H1 (cell line): ENCODE measurements at regions not wholly inside any gene's neighbourhood (a gene's known extent, or its start where the extent isn't known, plus 50 kb on each side); places are given as distances from the start of the nearest gene placed in this dataset.

ENCODE experiments used
- CTCF ChIA-PET: fragments of 300-600 bp; sonication (Branson Sonifier 250); formaldehyde crosslinking; loops from one replicate; lab custom pipeline; 2021; ENCODE audit not compliant: partially characterized antibody; lab: Charles Lee
- POLR2A ChIA-PET: fragments of 300-600 bp; sonication (Branson Sonifier 250); formaldehyde crosslinking; loops from one replicate; lab custom pipeline; 2021; ENCODE audit warnings: inconsistent platforms; ENCODE audit not compliant: partially characterized antibody; lab: Charles Lee
- DNase-seq, 2 experiments: peaks; one replicate each; pipeline versions ENCODE4 v3.0.0 to v3.0.0-alpha.2; 2010 to 2022; ENCODE audit warnings: low spot score in 2 of 2, low read depth in 1 of 2, mixed read lengths in 1 of 2
- FAIRE-seq: peaks from 2 replicates; lab custom pipeline; 2011; peaks lifted over from hg19 to GRCh38; lab: Jason Lieb, UNC
- H2AFZ ChIP-seq: 2 replicates; pipeline ENCODE4 v1.8.1; 2012; ENCODE audit warnings: low read length, inconsistent platforms
- H2AK5ac ChIP-seq: 2 replicates; pipeline ENCODE4 v1.6.1; 2013; ENCODE audit warnings: low read depth, low read length
- H2BK120ac ChIP-seq: replicated peaks from 2 replicates; pipeline ENCODE3; 2013; ENCODE audit warnings: low read depth, low read length, inconsistent platforms
- H2BK12ac ChIP-seq: 2 replicates; pipeline ENCODE4 v1.6.1; 2013; ENCODE audit warnings: low read depth, low read length
- H2BK15ac ChIP-seq: 2 replicates; pipeline ENCODE4 v1.6.1; 2013; ENCODE audit warnings: low read length
- H2BK20ac ChIP-seq: 2 replicates; pipeline ENCODE4 v1.6.1; 2013; ENCODE audit warnings: low read length
- H2BK5ac ChIP-seq: 2 replicates; pipeline ENCODE4 v1.6.1; 2013; ENCODE audit warnings: low read depth, low read length
- H3K14ac ChIP-seq: 2 replicates; pipeline ENCODE4 v1.6.1; 2013; ENCODE audit warnings: inconsistent platforms; ENCODE audit not compliant: insufficient read length
- H3K18ac ChIP-seq: 2 replicates; pipeline ENCODE4 v1.6.1; 2013; ENCODE audit warnings: low read length; ENCODE audit errors: extremely low read depth
- H3K23ac ChIP-seq: 2 replicates; pipeline ENCODE4 v1.6.1; 2013; ENCODE audit warnings: inconsistent platforms; ENCODE audit not compliant: insufficient read length
- H3K23me2 ChIP-seq: 2 replicates; pipeline ENCODE4 v1.6.1; 2013; ENCODE audit warnings: low read depth, low read length
- H3K27ac ChIP-seq: 2 replicates; pipeline ENCODE4 v1.6.1; 2011; ENCODE audit warnings: low read depth, low read length, inconsistent platforms
- H3K27me3 ChIP-seq, 4 experiments: replicated peaks in 1 of 4; 1 replicate in 1 of 4; 2 replicates in 3 of 4; pipeline versions ENCODE4 v1.6.1 to v1.8.1; 2011 to 2013; ENCODE audit warnings: low read length in 3 of 4, mild to moderate bottlenecking in 3 of 4, inconsistent platforms in 2 of 4, mixed read lengths in 2 of 4, moderate library complexity in 1 of 4; ENCODE audit not compliant: control insufficient read depth in 3 of 4, insufficient read depth in 3 of 4; ENCODE audit errors: extremely low read depth in 1 of 4
- H3K36me3 ChIP-seq, 4 experiments: 2 replicates each; pipeline versions ENCODE4 v1.6.1 to v1.8.1; 2011 to 2013; ENCODE audit warnings: mild to moderate bottlenecking in 4 of 4, low read length in 3 of 4, moderate library complexity in 2 of 4, control low read depth in 1 of 4, inconsistent platforms in 1 of 4; ENCODE audit not compliant: insufficient read depth in 4 of 4, control insufficient read depth in 2 of 4
- H3K4ac ChIP-seq: replicated peaks from 2 replicates; pipeline ENCODE3; 2013; ENCODE audit warnings: low read length, low read depth, mixed read lengths, inconsistent platforms; ENCODE audit not compliant: insufficient read length
- H3K4me1 ChIP-seq, 4 experiments: replicated peaks in 1 of 4; 1 replicate in 1 of 4; 2 replicates in 3 of 4; pipeline versions ENCODE4 v1.6.1 to v1.8.1; 2011 to 2013; ENCODE audit warnings: low read length in 3 of 4, inconsistent platforms in 2 of 4, mixed read lengths in 1 of 4; ENCODE audit not compliant: insufficient read depth in 4 of 4, control insufficient read depth in 3 of 4
- H3K4me2 ChIP-seq, 2 experiments: 2 replicates each; pipeline versions ENCODE4 v1.6.1 to v1.8.1; 2011 to 2013; ENCODE audit warnings: low read depth in 2 of 2, low read length in 2 of 2, control low read depth in 1 of 2, inconsistent platforms in 1 of 2, mild to moderate bottlenecking in 1 of 2; ENCODE audit not compliant: insufficient read depth in 1 of 2
- H3K4me3 ChIP-seq, 4 experiments: fragments of 200-600, 300-600 bp in 1 of 4; sonication (generic), shearing (Covaris generic), sonication (Bioruptor Twin) in 1 of 4; 2 replicates each; pipeline versions ENCODE4 v1.5.1 to v1.8.1; 2011 to 2016; ENCODE audit warnings: low read length in 4 of 4, low read depth in 3 of 4, control low read depth in 2 of 4, inconsistent platforms in 2 of 4, mild to moderate bottlenecking in 2 of 4, mixed read lengths in 1 of 4, moderate library complexity in 1 of 4; ENCODE audit not compliant: insufficient read depth in 2 of 4; ENCODE audit errors: extremely low read depth in 1 of 4
- H3K56ac ChIP-seq: replicated peaks from 2 replicates; pipeline ENCODE3; 2013; ENCODE audit warnings: low read depth, mild to moderate bottlenecking, mixed read lengths, low read length, inconsistent platforms; ENCODE audit not compliant: insufficient read length
- H3K79me1 ChIP-seq: 2 replicates; pipeline ENCODE4 v1.6.1; 2013; ENCODE audit warnings: low read depth, low read length, control low read depth
- H3K79me2 ChIP-seq, 2 experiments: 2 replicates each; pipeline versions ENCODE4 v1.6.1 to v1.8.1; 2012 to 2013; ENCODE audit warnings: low read length in 2 of 2, mild to moderate bottlenecking in 2 of 2, inconsistent platforms in 1 of 2; ENCODE audit not compliant: insufficient read depth in 2 of 2, control insufficient read depth in 1 of 2
- H3K9ac ChIP-seq, 4 experiments: replicated peaks in 1 of 4; 1 replicate in 1 of 4; 2 replicates in 3 of 4; pipeline versions ENCODE4 v1.6.1 to v1.8.1; 2011 to 2013; ENCODE audit warnings: low read depth in 3 of 4, low read length in 3 of 4, control low read depth in 2 of 4, mild to moderate bottlenecking in 2 of 4, moderate library complexity in 2 of 4, inconsistent platforms in 1 of 4; ENCODE audit errors: extremely low read depth in 1 of 4
- H3K9me3 ChIP-seq, 2 experiments: 2 replicates each; pipeline versions ENCODE4 v1.6.1 to v1.8.1; 2012 to 2013; ENCODE audit warnings: mild to moderate bottlenecking in 2 of 2, moderate library complexity in 2 of 2, control low read depth in 1 of 2, inconsistent platforms in 1 of 2, low read depth in 1 of 2, low read length in 1 of 2, mixed read lengths in 1 of 2; ENCODE audit not compliant: insufficient read depth in 2 of 2
- H4K20me1 ChIP-seq, 2 experiments: replicated peaks in 1 of 2; 2 replicates each; pipeline versions ENCODE3 to v1.8.1; 2011 to 2013; ENCODE audit warnings: inconsistent platforms in 2 of 2, low read length in 2 of 2, mild to moderate bottlenecking in 1 of 2; ENCODE audit not compliant: insufficient read depth in 2 of 2, control insufficient read depth in 1 of 2
- H4K5ac ChIP-seq: 2 replicates; pipeline ENCODE4 v1.6.1; 2013; ENCODE audit warnings: low read length, low read depth, mixed read lengths, inconsistent platforms; ENCODE audit not compliant: insufficient read length
- H4K8ac ChIP-seq: 2 replicates; pipeline ENCODE4 v1.8.0; 2013; ENCODE audit warnings: mild to moderate bottlenecking, moderate library complexity, low read length, inconsistent platforms; ENCODE audit not compliant: insufficient read depth; ENCODE audit errors: extremely low read depth
- H4K91ac ChIP-seq: replicated peaks from 2 replicates; pipeline ENCODE3; 2013; ENCODE audit warnings: low read length, mixed read lengths, inconsistent platforms; ENCODE audit not compliant: insufficient read length
- ASH2L ChIP-seq: fragments of 200-600, 300-600 bp; sonication (generic); IDR thresholded peaks from one replicate; pipeline ENCODE4 v1.7.1; 2017; ENCODE audit warnings: low read length
- BRCA1 ChIP-seq: IDR thresholded peaks from 2 replicates; pipeline ENCODE4 v1.6.1; 2012; ENCODE audit warnings: low read depth, low read length, improper control_type of control experiment
- CHD1 ChIP-seq: IDR thresholded peaks from 2 replicates; pipeline ENCODE4 v1.6.1; 2012; ENCODE audit warnings: low read depth, low read length, improper control_type of control experiment
- CHD2 ChIP-seq: IDR thresholded peaks from 2 replicates; pipeline ENCODE4 v1.6.1; 2012; ENCODE audit warnings: low read length, improper control_type of control experiment
- CTCF ChIP-seq, 3 experiments: IDR thresholded peaks; 1 replicate in 2 of 3; 2 replicates in 1 of 3; pipeline versions ENCODE4 v1.5.1 to v1.6.1; 2011; ENCODE audit warnings: low read length in 3 of 3, mild to moderate bottlenecking in 3 of 3, inconsistent platforms in 2 of 3, low read depth in 1 of 3, moderate library complexity in 1 of 3; ENCODE audit not compliant: insufficient read depth in 1 of 3; ENCODE audit errors: control extremely low read depth in 1 of 3
- EGR1 ChIP-seq: IDR thresholded peaks from 2 replicates; pipeline ENCODE4 v1.6.1; 2011; ENCODE audit warnings: low read depth, low read length, borderline replicate concordance
- EP300 ChIP-seq, 2 experiments: IDR thresholded peaks; 1 replicate in 1 of 2; 2 replicates in 1 of 2; pipeline ENCODE4 v1.6.1; 2011 to 2012; ENCODE audit warnings: low read depth in 2 of 2, low read length in 2 of 2, mild to moderate bottlenecking in 2 of 2, borderline replicate concordance in 1 of 2, inconsistent platforms in 1 of 2, moderate library complexity in 1 of 2
- HDAC6 ChIP-seq: IDR thresholded peaks from one replicate; pipeline ENCODE4 v1.7.1; 2012; ENCODE audit warnings: low read depth, mild to moderate bottlenecking, inconsistent platforms, low read length, moderate library complexity
- JUN ChIP-seq: IDR thresholded peaks from 2 replicates; pipeline ENCODE4 v1.6.1; 2011; ENCODE audit warnings: low read depth, mild to moderate bottlenecking, improper control_type of control experiment, low read length
- RNF2 ChIP-seq: fragments of 200-900, 300-1000 bp; sonication (generic); IDR thresholded peaks from 2 replicates; pipeline ENCODE4 v1.7.1; 2016; ENCODE audit warnings: borderline replicate concordance, low read depth, mild to moderate bottlenecking, antibody characterized with exemption, low read length; ENCODE audit not compliant: poor library complexity, severe bottlenecking; ENCODE audit errors: missing control alignments
- SIX5 ChIP-seq: IDR thresholded peaks from 2 replicates; pipeline ENCODE4 v1.6.1; 2011; ENCODE audit warnings: mild to moderate bottlenecking, low read depth, low read length
- SP1 ChIP-seq: IDR thresholded peaks from 2 replicates; pipeline ENCODE4 v1.6.1; 2011; ENCODE audit warnings: low read depth, low read length
- SRF ChIP-seq: IDR thresholded peaks from 2 replicates; pipeline ENCODE4 v1.6.1; 2011; ENCODE audit warnings: mild to moderate bottlenecking, low read depth, low read length, moderate library complexity
- TAF1 ChIP-seq: IDR thresholded peaks from 2 replicates; pipeline ENCODE4 v1.6.1; 2011; ENCODE audit warnings: mild to moderate bottlenecking, low read depth, low read length

GRCh38 chr17:34166352-34166751 is 88.7 kb upstream of the CCL2 start:
- Histone ChIP-seq H3K36me3 (no peaks in the 10 kb centered on the region), H2AFZ (no peak overlapping the region), H3K18ac (no peak overlapping the region), H3K4me1 (no peaks in the 10 kb centered on the region; a peak in 1 of 7 replicates), H4K20me1 (no peaks in the 10 kb centered on the region), H3K4me3 (no peak overlapping the region), H4K5ac (no peak overlapping the region), H3K9ac (no peak overlapping the region), H3K14ac (no peak overlapping the region), H2BK120ac (no peak overlapping the region), H4K8ac (no peak overlapping the region), H3K79me2 (no peaks in the 10 kb centered on the region), H3K23ac (no peak overlapping the region), H3K56ac (no peak overlapping the region), H2BK20ac (no peak overlapping the region), H2BK5ac (no peak overlapping the region), H2AK5ac (no peak overlapping the region), H3K4me2 (no peak overlapping the region), H3K9me3 (no peaks in the 10 kb centered on the region), H3K79me1 (no peaks in the 10 kb centered on the region), H2BK12ac (no peak overlapping the region), H4K91ac (no peak overlapping the region), H2BK15ac (no peak overlapping the region), H3K4ac (no peak overlapping the region), H3K27me3 (no peaks in the 10 kb centered on the region), H3K27ac (no peak overlapping the region), H3K23me2 (no peaks in the 10 kb centered on the region)
- FAIRE-seq (no peak), DNase-seq (no peak)
- CTCF ChIA-PET: interaction anchor here (1.3 to 9.8 kb wide), 8 partner anchors 10 to 383 kb away, joined by 3 to 91 read pairs (median 23); partner anchors contain the start of gene CCL1
- POLR2A ChIA-PET: interaction anchor here (4.8 kb wide), 1 partner anchor 10 kb away, joined by 36 read pairs; no protein-coding TSS in a partner anchor
- TF ChIP-seq EGR1 (no peak), SRF (no peak), HDAC6 (no peak), CTCF (IDR thresholded peaks at IDR 0.05; ENCODE audit: control extremely low read depth in 1 of 3, insufficient read depth in 1 of 3, low read depth in 1 of 3, low read length in 3 of 3) (no peak), EP300 (IDR thresholded peaks at IDR 0.05; ENCODE audit: borderline replicate concordance in 1 of 2, low read depth in 2 of 2, low read length in 2 of 2) (no peak), JUN (no peak), SIX5 (no peak), SP1 (no peak), CHD1 (no peak), TAF1 (no peak), ASH2L (no peak), RNF2 (no peak), BRCA1 (no peak), CHD2 (no peak)
